ENCODE measurements at regions not wholly inside any gene's neighbourhood (a gene's known extent, or its start where the extent isn't known, plus 50 kb on each side); places are given as distances from the start of the nearest gene placed in this dataset.

- TF ChIP-seq, protein P1, sequence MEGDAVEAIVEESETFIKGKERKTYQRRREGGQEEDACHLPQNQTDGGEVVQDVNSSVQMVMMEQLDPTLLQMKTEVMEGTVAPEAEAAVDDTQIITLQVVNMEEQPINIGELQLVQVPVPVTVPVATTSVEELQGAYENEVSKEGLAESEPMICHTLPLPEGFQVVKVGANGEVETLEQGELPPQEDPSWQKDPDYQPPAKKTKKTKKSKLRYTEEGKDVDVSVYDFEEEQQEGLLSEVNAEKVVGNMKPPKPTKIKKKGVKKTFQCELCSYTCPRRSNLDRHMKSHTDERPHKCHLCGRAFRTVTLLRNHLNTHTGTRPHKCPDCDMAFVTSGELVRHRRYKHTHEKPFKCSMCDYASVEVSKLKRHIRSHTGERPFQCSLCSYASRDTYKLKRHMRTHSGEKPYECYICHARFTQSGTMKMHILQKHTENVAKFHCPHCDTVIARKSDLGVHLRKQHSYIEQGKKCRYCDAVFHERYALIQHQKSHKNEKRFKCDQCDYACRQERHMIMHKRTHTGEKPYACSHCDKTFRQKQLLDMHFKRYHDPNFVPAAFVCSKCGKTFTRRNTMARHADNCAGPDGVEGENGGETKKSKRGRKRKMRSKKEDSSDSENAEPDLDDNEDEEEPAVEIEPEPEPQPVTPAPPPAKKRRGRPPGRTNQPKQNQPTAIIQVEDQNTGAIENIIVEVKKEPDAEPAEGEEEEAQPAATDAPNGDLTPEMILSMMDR (IDR thresholded peaks at IDR 0.05), result no peak
- TF ChIP-seq POLR2A (IDR thresholded peaks at IDR 0.05), result no peak
Measured at GRCh38 chr13:47146991-47147811, 250.3 kb upstream of the HTR2A start.
